ENCODE measurements at regions not wholly inside any gene's neighbourhood (a gene's known extent, or its start where the extent isn't known, plus 50 kb on each side); places are given as distances from the start of the nearest gene placed in this dataset.

GRCh38 chr22:23466351-23466750, 113.7 kb downstream of the IGLL1 start:
- TF ChIP-seq POLR2AphosphoS5 (IDR thresholded peaks at IDR 0.05; ENCODE audit: low read depth, low read length) (no peak), EZH2phosphoT487 (IDR thresholded peaks at IDR 0.05; ENCODE audit: borderline replicate concordance) (no peak), EZH2 (IDR thresholded peaks at IDR 0.05) (no peak), POLR2A (IDR thresholded peaks at IDR 0.05; ENCODE audit: borderline replicate concordance, extremely low read depth, insufficient read depth, insufficient read length) (no peak), CTCF (IDR thresholded peaks at IDR 0.05 in 2 of 3, conservative IDR thresholded peaks at IDR 0.05 in 1 of 3; ENCODE audit: borderline replicate concordance in 1 of 3, insufficient read depth in 1 of 3, low read depth in 2 of 3, low read length in 2 of 3) (no peak), CEBPB (IDR thresholded peaks at IDR 0.05; ENCODE audit: low read depth) (no peak), ATF3 (IDR thresholded peaks at IDR 0.05) (no peak), ZFX (IDR thresholded peaks at IDR 0.05) (no peak)
